ENCODE measurements at regions not wholly inside any gene's neighbourhood (a gene's known extent, or its start where the extent isn't known, plus 50 kb on each side); places are given as distances from the start of the nearest gene placed in this dataset.
"Not testable (repeated sequence)": the region's sequence is repeated elsewhere in the genome, so short reads cannot be mapped to it uniquely, and the experiment has no call there.

DNA sequence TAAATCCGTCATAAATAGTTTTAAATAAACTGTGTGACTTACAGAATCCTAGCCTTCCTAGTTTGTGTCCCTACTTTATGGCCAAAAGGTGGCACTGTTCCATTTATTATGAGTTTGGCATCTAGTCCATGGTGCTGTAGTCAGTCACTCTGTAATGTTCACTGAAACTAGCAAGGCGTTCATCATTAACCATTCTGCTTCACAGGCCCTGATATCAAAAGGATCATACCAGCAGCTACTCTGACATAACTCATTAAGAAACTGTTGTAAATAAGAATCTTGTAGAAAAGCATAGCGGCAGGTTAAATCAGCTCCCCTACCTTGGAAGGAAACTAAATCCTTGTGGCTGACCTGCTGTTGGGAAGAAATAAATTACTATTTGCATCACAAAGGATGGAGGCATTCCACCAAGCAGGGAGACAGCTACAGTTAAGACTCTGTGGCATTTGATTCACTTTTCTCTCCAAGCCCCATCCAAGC is 919.6 kb upstream of the DIAPH2 start:
- TF ChIP-seq CTCF (IDR thresholded peaks at IDR 0.05), result peak; percentile 42
- Histone ChIP-seq H3K4me1 (no peaks in the 10 kb centered on the region), H3K4me3 (no peak overlapping the region), H3K27ac (no peak overlapping the region), H3K9me3 (no peaks in the 10 kb centered on the region), H3K36me3 (no peaks in the 10 kb centered on the region), H3K27me3 (no peaks in the 10 kb centered on the region)
- ATAC-seq (peak; percentile 39), DNase-seq (no peak)
- intact Hi-C loops (cut with DNase I), result no loop called here

DNA sequence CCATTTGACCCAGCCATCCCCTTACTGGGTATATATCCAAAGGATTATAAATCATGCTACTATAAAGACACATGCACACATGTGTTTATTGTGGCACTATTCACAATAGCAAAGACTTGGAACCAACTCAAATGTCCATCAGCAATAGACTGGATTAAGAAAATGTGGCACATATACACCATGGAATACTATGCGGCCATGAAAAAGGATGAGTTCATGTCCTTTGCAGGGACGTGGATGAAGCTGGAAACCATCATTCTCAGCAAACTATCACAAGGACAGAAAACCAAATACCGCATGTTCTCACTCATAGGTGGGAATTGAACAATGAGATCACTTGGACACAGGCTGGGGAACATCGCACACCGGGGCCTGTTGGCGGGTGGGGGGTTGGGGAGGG is 913.4 kb upstream of the DIAPH2 start:
- ATAC-seq; H3K9me3 ChIP-seq; H3K36me3 ChIP-seq; DNase-seq; H3K4me3 ChIP-seq; H3K4me1 ChIP-seq; H3K27me3 ChIP-seq; H3K27ac ChIP-seq; intact Hi-C loops (cut with DNase I): not testable (repeated sequence)

GRCh38 chrX:95791876-95792275 is 892.8 kb upstream of the DIAPH2 start:
- intact Hi-C loops (cut with DNase I), result no loop called here
- TF ChIP-seq CTCF (IDR thresholded peaks at IDR 0.05), result no peak
- Histone ChIP-seq H3K36me3 (no peaks in the 10 kb centered on the region), H3K4me1 (no peaks in the 10 kb centered on the region), H3K9me3 (no peaks in the 10 kb centered on the region), H3K27ac (no peak overlapping the region), H3K4me3 (no peak overlapping the region), H3K27me3 (no peaks in the 10 kb centered on the region)
- no peak for DNase-seq
- ATAC-seq, result no peak

DNA sequence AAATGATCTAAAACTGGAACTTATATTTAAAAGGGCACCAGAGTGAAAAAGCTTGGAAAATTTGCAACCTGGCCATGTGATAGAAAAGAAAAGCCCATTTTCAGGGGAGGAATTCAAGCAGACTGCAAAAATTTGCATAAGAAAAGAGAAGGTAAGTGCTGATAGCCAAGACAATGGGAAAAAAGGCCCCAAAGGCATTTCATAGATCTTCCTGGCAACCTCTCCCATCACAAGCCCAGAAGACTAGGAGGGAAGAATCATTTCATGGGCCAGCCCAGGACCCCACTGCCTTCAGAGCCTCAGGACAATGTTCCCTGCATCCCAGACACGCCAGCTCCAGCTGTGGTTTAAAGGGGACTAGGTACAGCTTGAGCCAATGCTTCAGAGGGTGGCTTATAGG is 887.3 kb upstream of the DIAPH2 start:
- no peak for ATAC-seq
- Histone ChIP-seq H3K4me1 (no peaks in the 10 kb centered on the region), H3K27me3 (no peaks in the 10 kb centered on the region), H3K36me3 (no peaks in the 10 kb centered on the region), H3K4me3 (no peak overlapping the region), H3K9me3 (no peaks in the 10 kb centered on the region), H3K27ac (no peak overlapping the region)
- DNase-seq, result no peak
- TF ChIP-seq CTCF (IDR thresholded peaks at IDR 0.05), result no peak
- intact Hi-C loops (cut with DNase I), result no loop called here

DNA sequence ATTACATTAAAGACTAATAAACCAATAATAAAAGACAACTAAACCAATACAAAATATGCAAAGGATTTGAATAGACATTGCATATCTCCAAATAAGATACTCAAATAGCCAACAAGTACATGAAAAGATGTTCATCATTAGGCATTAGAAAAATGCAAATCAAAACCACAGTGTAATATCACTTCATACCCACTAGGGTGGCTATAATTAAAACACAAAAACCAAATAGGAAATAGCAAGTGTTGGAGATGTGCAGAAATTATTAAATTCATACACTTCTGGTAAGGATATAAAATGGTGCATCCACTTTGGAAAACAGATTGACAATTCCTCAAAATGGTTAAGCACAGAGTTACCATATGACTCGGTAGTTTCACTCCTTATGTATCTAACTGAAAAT is 860.8 kb upstream of the DIAPH2 start:
- no peak for DNase-seq
- Histone ChIP-seq H3K36me3 (no peaks in the 10 kb centered on the region), H3K9me3 (no peaks in the 10 kb centered on the region), H3K27me3 (no peaks in the 10 kb centered on the region), H3K27ac (no peak overlapping the region), H3K4me1 (no peaks in the 10 kb centered on the region), H3K4me3 (no peak overlapping the region)
- no peak for TF ChIP-seq CTCF (IDR thresholded peaks at IDR 0.05)
- intact Hi-C loops (cut with DNase I), result no loop called here
- ATAC-seq, result no peak

- H3K9me3 ChIP-seq, result no peaks in the 10 kb centered on the region
- no peaks in the 10 kb centered on the region for H3K36me3 ChIP-seq
- TF ChIP-seq CTCF (IDR thresholded peaks at IDR 0.05), result no peak
- no peaks in the 10 kb centered on the region for H3K27me3 ChIP-seq
- H3K27ac ChIP-seq, result no peak overlapping the region
- H3K4me1 ChIP-seq, result no peaks in the 10 kb centered on the region
- intact Hi-C loops (cut with DNase I), result no loop called here
- no peak for DNase-seq
- no peak overlapping the region for H3K4me3 ChIP-seq
- no peak for ATAC-seq
Observed at GRCh38 chrX:95835223-95835622, 849.4 kb upstream of the DIAPH2 start.

All from upper lobe of right lung (tissue), 1 donor.